NB4 (cell line): ENCODE measurements at regions not wholly inside any gene's neighbourhood (a gene's known extent, or its start where the extent isn't known, plus 50 kb on each side); places are given as distances from the start of the nearest gene placed in this dataset.

Experiments used
- POLR2A ChIP-seq: IDR thresholded peaks from 2 replicates; pipeline ENCODE4 v1.6.1; 2011; ENCODE audit warnings: mild to moderate bottlenecking; ENCODE audit not compliant: insufficient read length; ENCODE audit errors: extremely low read depth
- TF ChIP-seq, protein P1 (sequence below): IDR thresholded peaks from one replicate; pipeline ENCODE4 v1.5.1; 2012; ENCODE audit warnings: low read depth, low read length

- TF ChIP-seq POLR2A = no peak
- TF ChIP-seq, protein P1, sequence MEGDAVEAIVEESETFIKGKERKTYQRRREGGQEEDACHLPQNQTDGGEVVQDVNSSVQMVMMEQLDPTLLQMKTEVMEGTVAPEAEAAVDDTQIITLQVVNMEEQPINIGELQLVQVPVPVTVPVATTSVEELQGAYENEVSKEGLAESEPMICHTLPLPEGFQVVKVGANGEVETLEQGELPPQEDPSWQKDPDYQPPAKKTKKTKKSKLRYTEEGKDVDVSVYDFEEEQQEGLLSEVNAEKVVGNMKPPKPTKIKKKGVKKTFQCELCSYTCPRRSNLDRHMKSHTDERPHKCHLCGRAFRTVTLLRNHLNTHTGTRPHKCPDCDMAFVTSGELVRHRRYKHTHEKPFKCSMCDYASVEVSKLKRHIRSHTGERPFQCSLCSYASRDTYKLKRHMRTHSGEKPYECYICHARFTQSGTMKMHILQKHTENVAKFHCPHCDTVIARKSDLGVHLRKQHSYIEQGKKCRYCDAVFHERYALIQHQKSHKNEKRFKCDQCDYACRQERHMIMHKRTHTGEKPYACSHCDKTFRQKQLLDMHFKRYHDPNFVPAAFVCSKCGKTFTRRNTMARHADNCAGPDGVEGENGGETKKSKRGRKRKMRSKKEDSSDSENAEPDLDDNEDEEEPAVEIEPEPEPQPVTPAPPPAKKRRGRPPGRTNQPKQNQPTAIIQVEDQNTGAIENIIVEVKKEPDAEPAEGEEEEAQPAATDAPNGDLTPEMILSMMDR = no peak
These were observed 343.1 kb downstream of the TFAP2A start for GRCh38 chr6:10071631-10072220.
